Skin epidermis (tissue), 12 donors: ENCODE measurements at regions not wholly inside any gene's neighbourhood (a gene's known extent, or its start where the extent isn't known, plus 50 kb on each side); places are given as distances from the start of the nearest gene placed in this dataset.
"Not testable (repeated sequence)": the region's sequence is repeated elsewhere in the genome, so short reads cannot be mapped to it uniquely, and the experiment has no call there.

Experiments used
- H3K27ac ChIP-seq, 21 experiments: fragments of 200-600 bp; sonication (generic) in 11 of 21; one replicate each; pipeline ENCODE4 v1.5.0; 2020; ENCODE audit warnings: mild to moderate bottlenecking in 3 of 21, inconsistent platforms in 2 of 21, moderate library complexity in 2 of 21
- H3K4me3 ChIP-seq, 7 experiments: fragments of 200-600 bp; sonication (generic) in 2 of 7; one replicate each; pipeline ENCODE4 v1.5.0; 2020; ENCODE audit warnings: inconsistent platforms in 2 of 7, mild to moderate bottlenecking in 2 of 7, moderate library complexity in 1 of 7

DNA sequence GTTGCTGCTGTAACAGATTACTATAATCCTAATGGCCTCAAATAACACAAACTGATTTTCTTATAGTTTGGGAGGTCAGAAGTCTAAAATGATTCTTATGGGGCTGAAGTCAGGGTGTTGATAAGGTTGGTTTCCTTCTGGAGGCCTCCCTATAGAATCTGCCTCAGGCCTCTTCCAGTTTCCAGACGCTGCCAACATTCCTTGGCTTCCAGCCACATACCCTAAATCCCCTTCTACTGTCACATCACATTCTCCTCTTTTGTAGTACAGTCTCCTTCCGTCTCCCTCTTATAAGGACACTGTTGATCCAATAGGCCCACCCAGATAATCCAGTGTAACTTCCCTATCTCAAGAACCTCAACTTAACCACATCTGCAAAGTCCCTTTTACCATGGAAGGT, 145.3 kb upstream of the NCAM2 start:
- Histone ChIP-seq H3K27ac (no peak overlapping the region), H3K4me3 (no peak overlapping the region)

DNA sequence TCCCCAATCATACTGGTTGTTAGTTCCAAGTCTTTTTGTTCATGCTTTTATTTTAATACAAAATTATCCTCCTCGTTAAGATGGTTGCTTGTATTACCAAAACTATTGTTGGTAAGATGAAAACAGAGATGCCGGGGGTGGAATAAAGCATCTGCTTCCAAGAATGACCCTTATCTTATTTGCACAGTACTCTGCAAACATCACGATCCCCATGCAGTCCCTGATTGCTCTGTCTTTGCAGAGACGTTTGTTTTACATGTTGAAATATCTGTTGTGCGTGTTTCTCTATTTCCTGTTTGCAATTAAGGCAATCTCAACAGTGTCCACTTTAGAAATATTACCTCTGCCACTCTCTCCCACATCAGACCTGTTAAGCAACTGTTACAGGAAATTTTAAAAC, 141.3 kb upstream of the NCAM2 start:
- Histone ChIP-seq H3K27ac (no peak overlapping the region), H3K4me3 (no peak overlapping the region)

DNA sequence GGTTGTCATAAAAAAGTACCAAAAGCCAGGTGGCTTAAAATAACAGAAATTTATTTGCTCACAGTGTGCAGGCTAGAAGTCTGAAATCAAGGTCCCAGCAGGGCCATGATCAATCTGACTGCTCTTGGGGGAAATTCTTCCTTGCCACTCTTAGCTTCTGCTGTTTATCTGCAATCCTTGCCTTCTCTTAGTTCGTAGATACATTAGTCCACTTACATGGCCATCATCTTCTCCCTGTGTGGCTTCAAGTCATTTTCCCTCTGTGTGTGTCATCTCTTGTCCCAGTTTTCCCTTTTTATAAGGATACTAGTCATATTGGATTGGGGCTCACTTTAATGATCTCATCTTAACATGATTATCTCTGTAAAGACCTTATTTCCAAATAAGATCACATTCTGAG, 124.0 kb upstream of the NCAM2 start:
- H3K4me3 ChIP-seq, result no peak overlapping the region
- no peak overlapping the region for H3K27ac ChIP-seq

DNA sequence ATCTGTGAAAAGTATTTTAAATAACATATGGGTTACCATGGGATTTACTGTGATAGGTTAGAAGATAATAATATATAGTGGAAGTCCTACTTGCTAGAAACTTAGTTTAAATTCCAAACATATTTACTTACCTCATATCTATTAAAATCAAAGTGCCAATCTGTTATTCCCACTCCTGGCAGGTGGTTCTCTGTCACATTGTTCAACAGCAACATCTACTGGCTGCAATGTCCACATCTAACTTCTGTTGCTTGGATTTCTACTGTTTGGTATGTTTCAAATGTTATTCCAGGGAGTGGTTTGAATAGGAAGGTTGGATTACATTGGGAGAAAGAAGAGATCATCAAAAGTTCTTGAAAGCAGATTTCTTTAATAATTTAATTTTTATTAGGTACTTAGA, 122.5 kb upstream of the NCAM2 start:
- Histone ChIP-seq H3K4me3 (no peak overlapping the region), H3K27ac (no peak overlapping the region)

DNA sequence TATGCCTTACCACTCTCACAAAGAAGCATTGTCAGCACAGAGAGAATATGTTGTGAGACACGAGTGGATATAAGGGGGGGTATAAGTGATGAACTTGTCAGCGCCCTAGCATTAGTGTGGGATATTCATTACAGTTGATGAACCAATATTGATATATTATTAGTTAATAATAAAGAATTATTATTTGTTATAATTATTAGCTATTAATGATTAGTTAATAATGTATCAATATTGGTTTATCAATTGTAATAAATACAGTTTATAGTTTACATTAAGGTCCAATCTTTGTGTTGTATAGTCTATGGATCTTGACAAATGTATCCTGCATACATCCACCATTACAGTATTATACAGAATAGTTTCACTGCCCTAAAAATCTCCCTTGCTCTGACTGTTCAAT, 120.2 kb upstream of the NCAM2 start:
- no peak overlapping the region for H3K4me3 ChIP-seq
- no peak overlapping the region for H3K27ac ChIP-seq

DNA sequence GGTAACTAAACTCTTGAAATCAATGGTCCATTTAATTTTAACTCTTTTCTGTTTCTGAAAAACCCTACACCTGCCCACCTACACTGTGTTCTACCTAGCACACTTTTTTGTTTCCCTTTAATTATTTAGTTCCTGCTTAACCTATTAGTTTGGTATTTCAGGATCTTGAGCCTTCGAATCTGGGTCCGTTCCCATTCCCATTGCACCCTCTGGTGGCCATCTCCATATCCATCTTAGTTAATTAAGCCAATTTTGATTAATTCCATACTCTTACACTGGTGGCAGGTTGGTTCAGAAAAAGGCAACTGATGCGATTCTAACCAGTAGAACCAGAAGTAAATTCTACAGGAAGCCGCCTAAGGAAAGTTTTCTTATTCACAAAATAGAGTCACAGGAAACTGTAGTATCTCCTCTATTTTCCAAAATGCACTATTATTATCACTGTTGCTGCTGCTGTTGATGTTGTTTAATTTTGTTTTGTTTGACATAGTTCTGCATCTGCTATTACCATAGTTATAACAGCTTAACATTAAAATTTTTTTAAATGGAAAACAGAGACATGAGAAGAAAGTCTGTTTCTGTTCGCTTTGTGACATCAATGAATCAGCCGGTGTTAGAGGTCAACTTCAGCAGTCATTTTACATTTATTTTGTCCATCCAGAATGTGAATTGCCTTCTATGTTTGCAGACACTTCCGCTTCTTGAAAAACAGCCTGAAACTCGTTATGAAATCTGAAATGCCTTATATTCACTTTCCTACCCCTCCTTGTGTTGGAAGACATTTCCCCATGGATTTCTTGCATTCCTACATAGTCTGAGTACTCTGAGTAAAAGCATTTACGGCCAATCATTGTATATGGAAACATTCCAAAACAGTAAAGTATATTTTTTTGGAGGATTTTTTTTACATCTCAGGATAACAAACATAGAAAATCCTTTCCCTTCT, 115.5 kb upstream of the NCAM2 start:
- no peak overlapping the region for H3K27ac ChIP-seq
- no peak overlapping the region for H3K4me3 ChIP-seq

DNA sequence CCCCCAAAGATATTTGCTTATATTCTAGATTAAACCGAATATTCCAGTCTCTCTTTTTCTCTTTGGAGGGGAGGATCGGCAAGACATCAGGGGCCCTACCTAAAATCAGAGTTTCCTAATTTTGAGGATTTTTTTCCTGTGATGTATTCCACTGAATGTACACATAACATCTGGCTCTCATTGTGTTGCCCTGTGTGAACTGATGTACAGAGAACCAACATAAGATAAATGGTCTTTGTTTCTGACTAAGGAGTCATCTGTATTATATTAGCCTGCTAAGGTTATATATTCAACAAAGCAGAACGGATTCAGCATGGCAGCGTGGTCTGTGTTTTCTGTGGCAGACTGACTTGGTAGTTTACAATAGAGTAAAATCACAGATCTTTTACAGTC, 114.8 kb upstream of the NCAM2 start:
- H3K27ac ChIP-seq, result no peak overlapping the region
- no peak overlapping the region for H3K4me3 ChIP-seq

DNA sequence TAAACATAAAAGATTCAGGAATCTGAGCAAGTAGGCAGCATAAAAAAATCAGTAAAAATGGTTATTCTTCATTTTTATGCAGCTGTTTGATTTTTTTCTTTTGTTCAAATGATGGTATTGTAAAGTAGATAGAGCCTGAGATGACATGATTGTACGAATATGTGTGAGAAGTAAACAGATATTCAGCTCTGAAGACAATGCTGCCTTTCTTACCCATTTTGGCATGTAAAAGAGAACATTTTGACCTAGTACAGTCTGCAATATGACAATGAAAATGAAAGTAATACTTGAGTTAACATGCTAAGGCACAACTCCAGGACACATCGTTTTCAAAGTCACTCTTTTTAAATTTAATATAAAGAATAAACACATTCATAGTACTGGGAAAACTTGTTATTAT, 95.7 kb upstream of the NCAM2 start:
- no peak overlapping the region for H3K27ac ChIP-seq
- no peak overlapping the region for H3K4me3 ChIP-seq

DNA sequence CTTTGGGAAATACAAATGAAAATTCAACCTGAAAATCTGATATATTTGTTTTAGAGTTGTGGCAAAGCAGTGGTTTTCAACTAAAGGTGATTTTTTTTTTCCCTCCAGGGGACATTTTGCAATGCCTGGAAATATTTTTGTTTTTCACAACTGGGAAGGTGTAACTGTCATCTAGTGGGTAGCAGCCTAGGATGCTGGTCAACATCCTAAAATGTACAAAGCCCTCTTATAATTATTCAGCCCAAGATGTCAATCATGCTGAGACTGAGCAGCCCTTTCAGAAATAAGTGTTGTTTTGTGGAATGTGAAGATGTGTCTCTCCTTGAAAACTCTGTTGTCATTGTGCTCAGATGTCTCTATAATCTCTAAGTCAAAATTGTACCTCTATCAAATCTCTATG, 95.2 kb upstream of the NCAM2 start:
- no peak overlapping the region for H3K4me3 ChIP-seq
- no peak overlapping the region for H3K27ac ChIP-seq

DNA sequence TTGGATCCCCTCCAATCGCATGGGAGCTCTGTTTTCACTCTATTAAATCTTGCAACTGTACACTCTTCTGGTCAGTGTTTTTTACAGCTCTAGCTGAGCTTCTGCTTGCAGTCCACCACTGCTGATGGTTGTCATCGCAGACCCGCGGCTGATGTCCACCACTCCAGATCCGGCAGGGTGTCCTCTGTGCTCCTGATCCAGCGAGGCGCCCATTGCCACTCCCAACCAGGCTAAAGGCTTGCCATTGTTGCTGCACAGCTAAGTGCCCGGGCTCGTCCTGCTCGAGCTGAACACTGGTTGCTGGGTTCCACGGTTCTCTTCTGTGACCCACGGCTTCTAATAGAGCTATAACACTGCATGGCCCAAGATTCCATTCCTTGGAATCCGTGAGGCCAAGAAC, 70.7 kb upstream of the NCAM2 start:
- not testable (repeated sequence) for H3K27ac ChIP-seq, H3K4me3 ChIP-seq

DNA sequence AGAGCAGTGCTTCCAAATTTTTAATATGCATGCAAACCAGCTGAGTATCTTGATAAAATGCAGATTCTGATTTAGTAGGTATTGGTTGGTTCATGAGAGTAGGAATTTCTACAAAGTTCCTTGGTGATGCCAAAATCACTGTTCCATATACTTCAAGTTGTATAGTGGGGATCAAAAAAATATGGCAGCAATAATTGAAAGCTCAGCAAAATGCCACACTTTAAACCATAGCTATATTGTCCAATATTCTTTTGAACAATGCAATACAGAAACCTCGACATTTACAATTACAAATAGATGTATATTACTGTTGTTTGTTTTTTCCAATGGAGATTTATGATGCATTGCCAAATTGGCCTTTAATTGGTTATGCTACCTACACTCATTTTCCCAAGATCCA, 55.7 kb upstream of the NCAM2 start:
- no peak overlapping the region for H3K27ac ChIP-seq
- no peak overlapping the region for H3K4me3 ChIP-seq

DNA sequence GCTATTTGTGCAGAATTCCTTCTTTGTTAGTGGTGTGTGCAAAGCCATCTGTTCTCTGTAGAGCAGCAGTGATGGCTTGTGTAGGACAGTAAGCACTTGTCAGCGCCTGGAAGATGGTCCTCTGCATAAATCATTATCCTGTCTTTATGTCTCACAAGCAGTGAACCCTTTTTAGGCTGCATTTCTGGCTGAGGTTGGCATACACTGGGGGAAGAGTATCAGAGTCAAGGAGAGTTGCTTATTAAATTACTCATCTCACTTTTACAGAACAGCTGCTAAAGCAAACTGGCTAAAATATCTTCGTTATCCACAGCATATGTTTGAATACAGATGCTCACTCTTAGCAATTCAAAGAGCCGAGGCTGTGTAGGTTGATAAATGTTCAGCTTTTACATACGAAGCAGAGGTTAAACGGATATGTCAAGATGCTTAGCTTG, 54.6 kb upstream of the NCAM2 start:
- H3K27ac ChIP-seq, result no peak overlapping the region
- H3K4me3 ChIP-seq, result no peak overlapping the region

DNA sequence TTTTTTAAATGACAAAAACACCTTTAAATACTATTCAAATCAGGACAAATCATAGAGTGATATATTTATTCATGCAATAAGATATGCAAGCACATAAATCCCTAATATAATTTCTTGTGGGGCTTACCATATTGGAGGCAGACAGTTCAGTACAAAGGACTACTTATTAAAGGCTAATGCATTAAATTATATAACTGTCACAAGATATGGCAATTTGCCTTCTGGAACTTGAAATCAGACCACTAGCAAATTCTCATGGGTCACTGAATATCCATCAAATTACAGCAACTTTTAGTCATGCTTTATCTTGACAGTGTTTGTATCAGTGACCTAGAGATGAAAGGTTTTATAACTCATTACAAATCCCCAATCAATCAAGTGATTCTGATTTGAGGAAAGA, 54.1 kb upstream of the NCAM2 start:
- Histone ChIP-seq H3K27ac (no peak overlapping the region), H3K4me3 (no peak overlapping the region)

DNA sequence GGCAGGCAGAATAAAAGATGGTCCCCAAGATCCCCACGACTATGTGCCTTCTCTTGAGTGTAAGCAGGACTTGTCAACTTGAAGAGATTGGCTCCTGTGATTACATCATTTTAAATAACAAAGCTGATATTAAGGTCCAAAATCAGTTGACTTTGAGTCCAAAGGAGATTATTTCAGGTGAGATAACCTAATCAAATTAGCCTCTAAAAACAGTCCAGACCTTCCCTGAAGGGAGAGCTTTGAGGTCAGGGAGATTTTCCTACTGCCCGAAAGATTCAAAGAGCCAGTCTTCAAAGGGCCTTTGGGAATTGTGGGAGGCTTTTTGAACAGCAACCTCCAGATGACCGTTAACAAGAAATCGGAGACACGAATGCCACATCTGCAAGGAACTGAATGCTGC, 51.5 kb upstream of the NCAM2 start:
- Histone ChIP-seq H3K4me3 (no peak overlapping the region), H3K27ac (no peak overlapping the region)
